NCI-H1092 (cell line): ENCODE measurements at regions not wholly inside any gene's neighbourhood (a gene's known extent, or its start where the extent isn't known, plus 50 kb on each side); places are given as distances from the start of the nearest gene placed in this dataset.

ENCODE experiments used
- DNase-seq: peaks from one replicate; lab custom pipeline; 2025; lab: John Stamatoyannopoulos, UW

DNA sequence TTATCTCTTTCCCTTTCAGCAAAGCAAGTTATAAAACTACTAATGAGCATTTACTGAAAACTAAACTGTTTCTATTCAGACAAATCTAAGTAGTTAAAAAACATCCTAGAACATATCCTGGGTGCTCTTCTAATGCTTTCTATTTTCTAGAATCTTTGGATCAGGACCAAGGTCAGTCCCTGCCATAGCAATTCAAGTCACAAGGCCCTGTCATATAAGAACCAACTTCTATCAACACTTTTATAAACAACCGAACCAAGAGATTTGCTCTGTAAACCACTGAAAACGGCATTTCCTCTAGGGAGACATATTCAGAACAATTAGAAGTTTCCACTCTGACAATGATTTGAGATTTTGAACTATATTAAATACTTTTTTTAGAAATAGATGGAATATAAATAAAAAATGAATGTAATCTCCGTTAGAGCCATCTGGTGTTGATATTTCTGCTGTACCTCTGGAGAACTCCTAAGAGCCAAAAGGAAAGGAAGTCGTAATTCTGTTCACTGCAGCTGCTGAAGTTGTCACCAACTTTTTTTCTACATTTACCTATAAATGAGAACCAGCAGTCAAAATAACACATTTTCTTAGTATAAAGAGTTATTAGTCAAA, 51.4 kb upstream of the LGSN start:
- DNase-seq: no peak

GRCh38 chr6:63372951-63373533, 53.3 kb upstream of the LGSN start:
- no peak for DNase-seq

DNA sequence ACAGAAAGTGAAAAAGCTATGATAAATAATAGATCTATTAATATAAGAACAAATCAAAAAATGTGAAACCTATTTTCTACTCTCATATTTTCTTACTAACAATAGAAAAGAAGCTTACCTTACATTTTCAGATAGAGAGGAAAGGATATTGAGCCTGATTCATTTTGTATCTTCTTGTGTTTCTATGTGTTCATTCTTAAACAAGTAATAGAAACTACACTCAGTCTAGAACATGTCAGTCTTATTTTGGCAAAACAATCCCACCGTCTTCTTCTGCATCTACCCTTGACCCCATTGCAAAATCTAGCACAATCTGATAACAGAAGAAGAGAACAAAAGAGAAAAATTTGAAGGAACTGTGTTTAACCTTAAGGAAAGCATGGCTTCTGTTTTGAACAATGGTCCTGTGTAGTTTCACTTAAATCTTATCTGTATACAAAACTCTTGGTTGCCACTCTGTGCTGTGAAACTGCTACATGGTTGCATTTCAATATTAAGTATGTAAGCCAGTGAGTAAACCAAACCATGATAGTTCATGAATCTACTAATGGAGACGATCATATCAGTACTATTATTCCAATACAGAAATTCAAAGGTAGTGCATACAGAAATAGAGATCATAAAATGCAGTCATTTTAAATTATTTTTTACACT, 69.5 kb upstream of the LGSN start:
- DNase-seq: no peak

GRCh38 chr6:63391203-63391970, 71.6 kb upstream of the LGSN start:
- no peak for DNase-seq

DNA sequence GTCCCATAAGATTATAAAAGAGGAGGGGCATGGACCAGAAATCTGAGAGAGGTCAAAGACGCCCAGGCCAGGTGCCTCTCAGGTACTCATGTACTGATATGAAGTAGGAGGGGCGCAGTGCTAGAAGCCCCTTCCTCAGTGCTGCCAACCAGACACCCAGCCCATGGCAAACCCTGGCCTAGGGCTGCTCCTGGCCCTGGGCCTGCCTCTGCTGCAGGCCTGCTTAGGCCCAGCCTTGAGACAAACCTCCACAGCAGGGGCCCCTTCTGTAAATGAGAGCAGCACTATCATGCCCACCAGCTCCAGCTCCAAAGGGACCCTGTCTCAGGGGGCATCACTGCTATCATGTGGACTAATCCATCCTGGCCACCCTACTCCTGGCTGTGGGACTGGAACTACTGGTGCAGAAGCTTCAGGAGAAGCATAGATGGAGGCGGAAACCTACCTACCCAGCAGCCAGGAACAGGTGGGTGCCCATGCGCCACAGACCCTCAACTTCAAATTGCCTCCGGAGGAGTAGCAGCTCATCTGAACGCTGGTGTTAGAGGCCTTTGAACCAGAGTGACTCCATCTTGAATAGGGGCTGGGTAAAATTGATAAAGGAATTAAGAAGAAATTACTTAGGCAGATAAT, 72.4 kb upstream of the LGSN start:
- no peak for DNase-seq

DNA sequence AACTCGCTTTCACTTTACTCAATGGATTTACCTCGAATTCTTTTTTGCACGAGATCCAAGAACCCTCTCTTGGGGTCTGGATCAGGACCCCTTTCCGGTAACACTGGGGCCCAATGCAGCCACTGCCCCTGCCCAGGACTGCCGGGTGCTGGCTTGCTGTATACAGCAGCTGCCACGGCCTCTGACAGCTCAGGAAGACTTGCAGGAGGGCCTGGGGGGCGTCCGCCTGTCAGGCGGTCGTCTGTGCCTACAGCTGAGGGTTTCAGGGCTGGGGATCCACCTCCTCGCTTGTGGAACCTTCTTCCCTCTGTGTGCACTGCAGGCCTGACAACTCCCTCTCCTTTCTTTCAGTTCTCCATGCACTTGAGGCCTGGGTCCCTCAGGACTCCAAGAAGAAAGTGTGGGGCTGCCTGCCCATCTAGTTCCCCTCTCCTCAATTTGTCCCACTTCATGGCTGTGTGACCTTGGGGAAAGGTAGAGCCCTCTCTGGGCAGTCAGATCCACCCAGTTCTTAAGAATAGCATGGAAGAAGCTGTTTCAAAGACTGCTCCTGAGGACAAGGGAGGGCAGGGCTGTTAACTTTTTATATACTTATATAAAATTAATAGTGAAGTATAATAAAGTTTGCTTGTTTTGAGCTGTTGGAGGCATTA, 75.0 kb upstream of the LGSN start:
- DNase-seq: no peak

DNA sequence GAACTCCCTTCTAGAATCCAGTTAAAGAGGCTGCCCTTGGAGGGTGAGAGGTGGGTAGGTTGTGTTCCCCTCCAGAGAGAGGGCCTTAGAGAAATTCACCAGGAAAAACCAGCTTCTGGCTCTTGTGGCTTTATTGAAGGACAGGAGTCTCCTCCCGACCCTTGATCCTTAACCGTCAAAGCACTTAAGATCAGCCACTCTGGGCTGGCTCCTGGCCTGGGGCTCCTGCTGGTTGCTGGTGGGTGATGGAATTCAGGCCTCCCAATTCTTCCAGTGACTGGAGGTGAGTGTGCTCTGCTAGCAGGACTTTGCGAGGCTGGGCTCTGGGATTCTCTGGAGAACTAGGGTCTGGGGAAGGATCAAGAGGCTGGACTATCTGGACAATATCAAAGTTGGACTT, 75.6 kb upstream of the LGSN start:
- DNase-seq: no peak

- DNase-seq: no peak
Measured at GRCh38 chr6:63403725-63404124, 83.9 kb upstream of the LGSN start.

DNA sequence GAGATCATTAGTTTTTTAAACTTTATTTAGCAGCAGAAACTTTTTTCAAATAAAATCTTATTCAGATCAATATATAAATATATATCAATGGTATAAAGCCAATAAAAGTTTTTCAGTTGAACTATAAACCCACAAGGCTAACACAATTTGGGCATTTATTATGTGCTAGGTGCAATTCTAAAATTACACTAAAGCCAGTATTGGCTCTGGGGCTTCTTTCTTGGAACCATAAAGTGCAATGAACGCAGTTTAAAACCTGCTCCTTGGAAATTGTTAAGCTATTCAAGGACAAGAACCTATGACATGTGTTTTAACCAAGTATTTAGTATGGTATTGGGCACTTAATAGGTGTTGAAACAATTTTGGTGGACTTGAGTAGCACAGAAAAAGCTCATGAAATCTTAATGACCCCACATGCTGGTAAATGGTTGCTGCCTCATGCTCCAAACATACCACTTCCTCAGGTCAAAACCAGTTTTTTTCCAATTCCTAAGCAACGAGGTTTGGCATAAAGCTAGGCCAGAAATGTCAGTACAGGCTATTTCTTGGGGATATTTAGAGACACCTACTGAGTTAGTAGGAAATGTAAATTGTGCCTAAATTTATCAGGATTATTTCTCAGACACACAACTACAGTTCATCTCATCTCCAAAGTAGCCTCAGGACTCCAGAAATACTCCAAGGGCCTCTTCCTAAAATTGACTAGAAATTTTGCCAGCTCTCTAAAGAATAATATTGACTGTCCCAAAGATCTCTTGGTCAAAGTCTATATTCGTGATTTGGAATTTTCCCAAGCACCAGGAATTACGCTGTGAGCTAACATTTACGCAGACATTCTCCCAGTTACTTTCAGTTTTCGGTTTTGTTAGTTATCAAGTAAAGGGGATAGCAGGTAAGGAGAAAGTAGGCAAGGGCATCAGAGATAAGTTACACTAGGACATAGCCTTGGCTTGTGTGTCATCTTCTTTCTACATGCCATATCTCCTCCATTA, 90.9 kb upstream of the LGSN start:
- DNase-seq: no peak

- no peak for DNase-seq
Measured at GRCh38 chr6:63415286-63415685, 95.5 kb upstream of the LGSN start.

DNA sequence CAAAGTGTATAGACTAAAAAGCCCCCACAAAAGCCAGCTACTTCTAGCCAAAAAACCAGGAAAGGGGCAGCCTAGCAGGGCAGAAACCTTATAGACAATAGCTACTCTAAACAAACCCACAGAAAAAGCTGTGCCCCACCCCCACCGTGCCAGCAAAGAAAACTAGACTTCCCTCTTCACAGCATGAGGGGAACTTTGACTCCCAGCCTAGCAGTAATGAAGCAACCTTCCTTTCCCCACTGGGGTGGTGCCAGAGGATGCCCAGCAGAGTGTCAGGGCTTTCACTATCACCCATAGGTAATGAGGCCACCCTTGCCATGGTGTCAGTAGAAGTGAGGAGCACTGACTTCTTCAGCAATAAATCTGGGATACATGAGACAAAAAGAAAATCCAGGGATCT, 99.0 kb upstream of the LGSN start:
- DNase-seq: no peak

- no peak for DNase-seq
Measured at GRCh38 chr6:63424636-63425035, 104.9 kb upstream of the LGSN start.

DNA sequence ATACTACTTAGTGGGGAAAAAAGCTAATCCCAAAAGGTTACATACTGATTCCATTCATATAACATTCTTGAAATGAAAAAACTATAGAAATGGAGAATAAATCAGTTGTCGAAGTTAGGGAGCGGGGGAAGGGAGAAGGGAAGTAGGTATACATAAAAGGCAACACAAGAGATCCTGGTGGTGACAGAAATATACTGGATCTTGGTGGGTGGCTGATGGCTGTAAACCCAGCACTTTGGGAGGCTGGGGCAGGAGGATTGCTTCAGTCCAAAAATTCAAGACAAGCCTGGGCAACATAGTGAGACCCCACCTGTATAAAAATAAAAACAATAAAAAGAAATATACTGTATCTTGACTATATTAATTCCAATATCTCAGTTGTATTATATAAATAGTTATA, 105.7 kb upstream of the LGSN start:
- DNase-seq: no peak

DNA sequence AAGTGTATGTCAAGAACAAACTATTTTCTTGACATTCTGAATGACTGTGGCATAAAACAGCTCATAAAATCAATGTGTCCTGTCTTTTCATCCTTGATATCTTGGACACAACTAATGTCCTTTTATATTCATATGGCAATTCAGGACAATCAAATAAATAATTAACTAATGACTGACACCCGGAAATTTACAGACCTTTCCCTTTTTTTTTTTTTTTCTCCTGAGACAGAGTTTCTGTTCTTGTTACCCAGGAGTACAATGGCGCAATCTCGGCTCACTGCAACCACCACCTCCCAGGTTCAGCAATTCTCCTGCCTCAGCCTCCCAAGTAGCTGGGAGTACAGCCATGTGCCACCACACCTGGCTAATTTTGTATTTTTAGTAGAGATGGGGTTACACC, 107.1 kb upstream of the LGSN start:
- no peak for DNase-seq

DNA sequence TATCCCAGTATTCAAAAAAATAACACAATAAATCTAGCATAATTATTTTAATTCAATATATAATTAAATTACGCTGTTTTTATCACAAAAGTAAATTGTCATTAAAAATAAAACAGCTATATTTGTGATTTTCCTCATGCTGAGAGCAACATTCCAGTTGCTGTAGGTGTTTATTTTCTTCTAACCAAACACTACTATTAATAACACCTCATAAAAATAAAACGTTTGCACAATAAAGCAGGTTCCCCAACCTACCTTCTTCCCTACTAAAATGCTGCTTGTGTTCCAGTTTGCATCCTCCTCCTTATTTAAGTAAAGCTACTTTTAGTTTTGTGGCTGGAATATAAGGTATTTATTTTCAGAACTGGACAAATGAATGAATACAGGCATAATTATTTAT, 108.2 kb upstream of the LGSN start:
- DNase-seq: no peak

DNA sequence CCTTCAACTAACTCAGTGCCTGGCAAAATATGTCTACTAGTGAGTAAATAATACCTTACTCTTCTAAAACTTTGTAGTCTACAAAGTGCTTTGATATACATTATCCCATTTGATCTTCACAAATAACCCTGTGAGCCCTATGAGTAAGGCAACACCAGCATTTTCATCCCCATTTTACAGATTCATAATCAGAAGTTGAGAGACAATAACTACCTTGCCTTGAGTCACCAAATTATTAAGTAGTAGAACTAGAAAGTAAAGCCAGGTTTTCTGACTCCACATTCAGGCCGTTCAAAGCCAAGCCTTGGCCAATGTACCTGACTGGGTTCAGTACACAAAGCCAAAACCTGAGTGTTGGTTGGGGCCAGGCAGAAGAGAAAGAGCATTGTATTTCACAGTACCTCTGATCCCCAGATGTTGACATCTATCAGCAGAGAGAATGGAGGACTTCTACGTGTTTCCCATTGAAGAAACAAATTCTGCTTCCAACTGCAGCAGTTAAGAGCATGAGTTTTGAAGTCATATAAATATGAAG, 111.3 kb upstream of the LGSN start:
- no peak for DNase-seq

- no peak for DNase-seq
Measured at GRCh38 chr6:63434943-63435342, 115.2 kb upstream of the LGSN start.

DNA sequence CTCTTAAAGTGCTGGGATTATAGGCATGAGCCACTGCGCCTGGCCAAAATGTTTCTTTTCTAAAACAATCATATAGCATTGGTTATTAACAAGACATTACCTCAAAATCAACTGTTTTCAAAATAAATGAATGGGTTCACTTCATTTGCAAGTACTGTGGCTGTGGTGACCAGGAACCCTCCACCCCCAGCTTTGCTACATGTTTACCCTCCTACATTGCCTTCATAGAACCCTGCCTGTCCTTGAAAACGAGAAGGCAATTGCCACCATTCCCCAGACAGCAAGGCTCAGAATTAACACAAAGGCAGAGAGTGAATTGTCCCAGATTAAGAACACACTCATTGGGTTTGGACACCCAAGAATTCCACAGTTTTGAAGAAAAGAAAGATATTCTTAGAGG, 116.6 kb upstream of the LGSN start:
- DNase-seq: no peak

- no peak for DNase-seq
Measured at GRCh38 chr6:63437058-63437457, 117.3 kb upstream of the LGSN start.

DNA sequence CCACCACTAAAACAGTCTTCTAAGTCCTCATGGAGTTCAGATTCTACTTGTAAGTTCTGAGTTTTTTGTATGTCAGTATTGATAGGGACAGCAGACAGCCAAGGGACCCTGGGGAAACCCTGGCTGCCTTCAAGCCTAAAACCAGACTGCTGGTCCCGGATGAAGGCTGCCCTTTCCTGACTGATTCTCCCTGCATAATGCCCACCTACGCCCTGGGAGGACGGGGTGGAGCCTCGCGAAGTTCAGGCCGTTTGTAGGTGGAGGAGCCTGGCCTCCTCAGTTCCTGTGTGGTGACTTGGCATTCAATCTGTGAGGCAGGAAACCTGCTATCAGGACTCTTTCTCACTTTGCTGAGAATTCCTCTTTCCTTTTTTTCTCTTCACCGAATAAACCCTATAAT, 120.3 kb upstream of the LGSN start:
- no peak for DNase-seq

DNA sequence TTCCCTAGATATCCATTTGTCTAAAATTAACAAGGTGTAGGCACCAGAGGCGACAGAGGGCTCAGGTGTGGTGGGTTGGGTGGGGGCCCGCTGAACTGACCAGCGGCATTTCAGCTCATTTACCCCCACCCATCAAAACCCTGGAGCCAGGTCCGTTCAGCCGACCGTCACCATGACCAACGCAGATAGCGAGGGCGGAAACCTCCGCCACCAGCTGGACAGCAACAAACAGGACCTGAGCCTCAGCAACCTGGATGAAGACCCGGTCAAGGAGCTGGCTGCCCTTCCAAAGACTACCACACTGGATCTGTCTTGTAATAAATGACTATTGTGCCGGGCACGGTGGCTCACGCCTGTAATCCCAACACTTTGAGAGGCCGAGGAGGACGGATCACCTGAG, 120.8 kb upstream of the LGSN start:
- no peak for DNase-seq
